ENCODE measurements at regions not wholly inside any gene's neighbourhood (a gene's known extent, or its start where the extent isn't known, plus 50 kb on each side); places are given as distances from the start of the nearest gene placed in this dataset.

DNA sequence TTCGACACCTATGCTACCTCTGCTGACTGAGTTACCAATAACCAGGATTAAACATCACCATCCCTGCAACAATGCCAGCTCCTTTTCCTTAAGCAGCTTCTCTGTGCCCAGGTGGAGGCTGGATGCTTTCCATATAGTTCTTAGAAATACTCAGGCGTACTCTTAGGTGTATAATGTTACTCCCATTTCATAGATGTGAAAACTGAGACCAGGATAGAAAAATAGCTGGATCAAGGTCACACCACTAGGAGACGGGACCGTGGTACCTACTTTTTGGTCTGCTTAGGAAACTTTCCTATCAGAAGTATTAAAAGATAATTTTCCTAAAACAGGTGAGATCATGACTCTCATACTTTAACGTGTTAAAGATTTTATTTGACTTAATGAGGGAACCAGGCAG is 141.7 kb upstream of the RPL38 start:
- no peak for DNase-seq

DNA sequence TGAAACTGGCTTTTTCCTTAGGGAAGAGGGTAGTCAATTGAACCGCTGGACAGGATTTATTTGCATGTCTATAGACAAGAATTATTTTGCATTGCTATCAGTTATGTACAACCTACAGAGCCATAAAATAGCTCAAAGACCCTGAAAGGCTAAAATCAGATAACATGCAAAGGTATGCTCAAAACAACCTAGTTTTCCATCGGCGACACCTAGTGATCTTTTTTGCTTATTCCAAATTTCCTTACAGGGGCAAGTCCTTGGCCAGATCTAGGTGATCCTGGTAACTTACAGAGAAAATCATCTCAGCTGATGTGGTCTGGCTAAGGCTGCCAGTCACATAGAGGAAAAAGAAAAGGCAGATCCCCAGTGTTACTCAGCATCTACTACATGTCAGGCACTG is 141.2 kb upstream of the RPL38 start:
- DNase-seq = no peak

DNA sequence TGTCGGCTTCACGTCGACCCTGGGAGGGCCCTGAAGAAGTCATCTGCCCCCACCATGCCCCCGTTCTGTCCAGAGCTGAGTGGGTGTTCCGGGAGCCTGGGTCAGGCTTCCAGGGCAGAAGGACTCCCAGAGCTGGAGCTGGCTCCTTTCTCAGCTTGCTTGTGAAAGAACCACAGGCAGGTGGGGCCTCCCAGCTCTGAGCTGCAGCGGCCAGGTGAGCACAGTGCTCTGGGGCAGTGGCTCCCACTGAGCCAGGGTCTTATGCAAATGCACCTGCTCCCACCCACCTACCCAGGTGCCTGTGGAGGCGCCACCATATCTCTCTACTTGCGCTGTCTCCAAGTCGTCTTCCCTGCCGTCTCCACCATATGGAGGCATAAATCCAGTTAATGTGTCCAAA is 140.0 kb upstream of the RPL38 start:
- DNase-seq = no peak

DNA sequence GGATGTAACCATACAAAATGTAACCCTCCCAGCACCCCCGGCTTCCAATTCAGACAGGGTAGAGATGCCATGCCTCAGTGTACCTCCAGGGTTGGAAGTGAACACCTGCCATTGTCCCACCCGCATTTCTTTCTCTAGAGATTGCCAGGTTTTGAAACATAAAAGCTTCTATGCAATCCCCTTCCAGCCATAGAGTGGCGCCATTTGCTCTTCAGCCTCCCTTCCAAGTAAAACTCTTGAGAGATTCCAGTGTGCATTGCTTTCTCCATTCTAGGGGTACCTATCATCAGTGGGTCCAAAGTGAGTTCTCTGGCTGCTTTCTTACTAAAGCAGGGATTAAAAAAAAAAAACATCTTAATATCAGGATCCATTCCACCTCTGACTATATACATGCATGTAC is 133.1 kb upstream of the RPL38 start:
- DNase-seq = no peak

DNA sequence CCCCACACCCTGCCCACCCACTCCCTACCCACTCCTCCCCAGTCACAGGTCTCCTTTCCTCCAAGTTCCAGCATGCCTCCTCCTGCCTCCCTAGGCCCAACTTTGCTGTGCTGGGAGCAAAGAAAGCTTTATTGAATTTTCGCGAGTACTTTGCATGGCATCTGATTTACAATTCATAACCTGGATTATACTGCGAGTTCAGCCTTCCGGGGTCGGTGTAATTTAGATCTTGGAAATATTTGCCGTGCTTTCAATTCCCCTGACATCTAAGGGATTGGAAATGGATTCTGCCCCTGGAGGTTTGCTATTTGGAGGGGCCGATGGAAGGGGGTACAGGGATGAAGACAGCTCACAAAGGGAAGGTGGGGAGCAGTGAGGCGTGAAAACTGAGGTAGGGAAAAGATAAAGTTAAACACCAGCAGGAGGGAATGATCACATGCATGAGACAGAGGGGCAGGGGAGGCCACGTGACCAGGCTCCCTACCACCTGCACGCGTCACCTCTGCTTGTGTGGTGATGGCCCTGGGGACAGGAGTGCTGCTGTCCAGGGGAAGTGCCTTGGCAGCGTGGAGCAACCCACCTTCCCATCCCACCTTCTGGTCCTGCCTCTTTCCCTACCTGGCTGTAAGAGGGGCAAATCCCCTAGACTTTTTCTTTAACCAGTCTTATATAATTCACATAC is 132.3 kb upstream of the RPL38 start:
- DNase-seq = no peak

DNA sequence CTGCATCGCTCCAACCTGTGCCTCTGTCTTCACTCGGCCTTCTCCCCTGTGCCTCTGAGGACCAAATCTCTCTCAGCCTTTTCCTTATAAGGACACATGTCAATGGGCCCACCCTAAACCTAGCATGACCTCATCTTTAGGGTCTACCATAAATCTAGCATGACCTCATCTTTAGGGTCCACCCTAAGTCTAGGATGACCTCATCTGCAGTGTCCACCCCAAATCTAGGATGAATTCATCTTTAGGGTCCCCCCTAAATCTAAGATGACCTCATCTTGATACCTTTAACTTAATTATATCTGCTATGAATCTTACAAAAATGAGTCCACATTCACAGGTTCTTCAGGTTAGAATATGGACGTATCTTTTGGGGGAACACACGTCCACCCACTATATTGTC is 131.1 kb upstream of the RPL38 start:
- no peak for DNase-seq

DNA sequence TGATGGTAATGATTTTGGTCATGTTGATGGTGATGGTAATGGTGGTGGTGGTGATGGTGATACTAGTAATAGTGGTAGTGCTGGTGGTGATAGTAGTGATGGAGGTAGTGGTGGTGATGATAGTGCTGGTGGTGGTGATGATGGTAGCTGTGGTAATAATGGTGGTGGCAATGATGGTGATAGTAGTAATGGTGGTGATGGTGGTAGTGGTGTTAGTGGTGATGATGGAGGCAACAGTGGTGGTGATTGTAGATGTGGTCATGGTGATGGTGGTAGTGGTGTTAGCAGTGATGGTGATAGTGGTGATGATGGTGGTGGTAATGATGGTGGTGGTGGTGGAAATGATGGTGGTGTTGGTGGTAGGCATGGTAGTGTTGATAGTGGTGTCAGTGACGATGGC is 127.0 kb upstream of the RPL38 start:
- no peak for DNase-seq

DNA sequence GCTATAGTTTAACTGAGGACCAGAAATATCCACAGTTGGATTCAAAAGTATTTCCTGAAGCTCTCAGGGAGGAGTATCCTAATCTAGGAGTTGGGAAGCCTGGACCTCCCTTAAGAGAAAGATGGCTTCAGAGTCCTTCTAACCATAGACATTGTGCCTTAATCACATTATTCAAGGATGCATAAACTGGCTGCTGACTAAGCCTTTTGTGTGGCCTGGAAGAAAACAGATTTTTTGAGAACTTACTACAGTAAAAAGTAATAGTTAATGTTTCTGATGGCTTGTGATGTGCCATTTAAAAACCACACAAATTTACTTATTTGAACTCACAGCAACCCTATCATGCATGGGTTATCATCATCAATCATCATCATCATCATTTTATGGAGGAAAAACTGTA is 126.2 kb upstream of the RPL38 start:
- DNase-seq = no peak

DNA sequence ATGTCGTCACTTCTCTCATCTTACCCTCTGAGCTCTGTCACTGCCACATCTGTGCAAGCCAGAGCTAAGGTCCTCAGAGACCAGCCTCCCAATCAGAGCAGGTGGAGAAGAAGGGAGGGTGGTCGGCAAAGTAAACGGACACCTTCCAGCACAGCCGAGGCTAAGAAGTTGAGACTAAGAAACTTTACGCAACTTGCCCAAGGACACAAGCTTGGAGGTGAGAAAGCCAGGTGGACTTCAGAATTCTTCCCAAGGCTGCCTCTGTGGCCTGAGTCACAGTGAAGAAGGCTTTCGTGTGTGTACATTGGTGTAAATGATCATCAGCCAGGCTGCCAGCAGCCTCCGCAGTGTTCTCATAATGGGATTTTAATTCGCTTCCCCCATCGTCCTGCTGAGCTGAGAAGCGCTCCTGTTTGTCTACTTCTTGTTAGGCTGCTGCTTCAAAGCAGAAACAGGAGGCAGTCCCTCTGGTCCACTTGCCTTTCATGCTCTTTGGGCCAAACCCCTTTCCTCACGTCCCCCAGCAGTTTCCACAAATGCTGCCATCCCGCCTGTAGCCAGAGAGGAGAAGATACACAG is 125.0 kb upstream of the RPL38 start:
- DNase-seq = no peak

DNA sequence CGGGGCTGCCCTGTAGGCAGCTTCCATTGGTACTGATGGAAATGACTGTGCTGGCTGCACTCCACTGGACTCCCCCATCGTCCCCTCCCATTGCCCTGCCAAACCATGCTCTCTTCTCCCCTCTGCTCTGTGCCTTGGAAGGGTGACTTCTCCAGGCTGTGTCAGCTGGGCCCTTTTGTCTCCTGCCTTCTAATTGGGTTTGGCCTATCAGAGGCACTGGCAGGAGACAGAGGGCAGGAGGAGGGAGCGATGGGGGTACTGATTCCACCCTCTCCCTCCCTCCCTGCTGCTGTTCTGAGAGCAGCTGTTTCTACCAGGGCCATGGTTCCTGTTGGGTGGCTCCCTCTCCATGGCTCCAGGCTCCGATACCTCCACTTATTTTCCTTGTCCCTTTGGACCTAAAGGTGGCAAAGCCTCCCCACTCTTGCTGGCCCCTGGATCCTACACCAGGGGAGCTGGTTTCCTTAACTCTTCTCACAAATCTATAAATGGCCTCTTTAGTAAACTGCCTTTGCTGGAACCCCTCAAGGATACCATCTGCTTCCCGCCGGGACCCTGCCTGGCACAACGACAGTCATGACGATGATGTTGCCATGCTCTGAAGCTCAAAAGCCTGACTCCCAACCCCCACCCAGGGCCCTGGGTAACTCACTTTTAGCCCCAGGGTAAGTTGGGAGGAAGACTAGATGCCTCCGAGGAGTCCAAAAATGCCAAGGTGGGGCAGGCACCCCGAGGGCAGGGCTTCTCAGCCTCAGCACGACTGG is 123.8 kb upstream of the RPL38 start:
- DNase-seq = no peak

DNA sequence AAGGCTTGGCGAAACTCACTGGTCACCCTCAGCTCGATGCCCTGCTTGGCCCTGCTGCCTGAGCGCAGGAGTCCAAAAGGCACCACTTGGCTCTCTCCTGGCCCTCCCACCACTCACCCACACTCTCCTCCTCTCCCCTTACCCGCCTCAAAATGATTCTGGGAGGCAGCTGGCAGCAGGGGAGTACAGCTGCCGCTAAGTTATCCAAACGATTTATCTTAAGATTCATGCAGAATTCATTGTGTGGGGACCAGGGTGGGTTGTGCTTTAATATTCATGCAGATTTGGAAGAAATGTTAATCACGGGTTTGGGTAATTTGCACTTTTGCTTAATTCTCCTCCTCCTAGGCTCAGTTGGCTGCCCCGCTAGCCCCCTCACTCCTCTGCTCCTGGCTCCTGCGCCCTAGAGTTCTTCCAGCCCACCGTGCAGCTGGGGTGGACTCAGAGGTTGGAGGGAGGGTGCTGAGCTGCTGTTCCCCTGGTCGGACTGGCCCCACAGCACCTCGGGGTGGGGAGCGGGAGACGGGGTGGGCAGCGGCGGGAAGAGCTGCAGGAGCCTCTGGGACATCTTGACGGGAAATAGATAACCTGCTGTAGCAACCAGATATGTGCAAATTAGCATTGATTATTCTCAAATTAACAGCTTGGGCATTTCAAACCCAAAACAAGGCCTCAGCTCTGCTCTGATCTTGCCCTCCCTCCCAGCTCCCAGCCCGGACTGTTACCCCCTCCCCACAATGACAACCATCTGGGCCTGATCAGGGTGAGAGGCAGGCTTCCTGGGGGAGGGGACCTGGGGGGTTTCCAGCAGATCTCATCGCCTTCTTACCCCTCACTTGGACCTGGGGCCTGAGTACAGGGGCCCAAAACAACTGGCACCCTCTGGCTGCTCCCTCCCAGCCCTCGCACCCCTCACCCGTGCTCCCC is 122.6 kb upstream of the RPL38 start:
- no peak for DNase-seq

DNA sequence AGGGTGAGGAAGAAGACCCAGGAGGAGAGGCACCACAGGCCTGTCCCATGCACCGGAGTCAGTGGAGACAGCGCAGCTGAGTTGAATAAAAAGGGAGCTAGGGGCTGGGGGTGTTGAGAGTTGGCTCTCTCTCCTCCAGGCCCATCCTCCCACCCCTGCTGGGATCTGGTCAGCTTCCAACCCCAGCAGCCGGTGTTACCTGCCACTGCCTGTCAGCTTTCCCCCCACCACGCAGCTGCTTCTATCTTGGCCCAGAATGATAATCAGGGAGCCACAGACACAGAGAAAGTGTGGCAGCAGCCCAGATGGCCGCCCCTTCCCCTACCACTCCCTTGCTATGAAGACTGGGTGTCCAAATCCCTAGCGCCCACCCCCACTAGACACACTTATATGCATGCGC is 120.6 kb upstream of the RPL38 start:
- DNase-seq = no peak

DNA sequence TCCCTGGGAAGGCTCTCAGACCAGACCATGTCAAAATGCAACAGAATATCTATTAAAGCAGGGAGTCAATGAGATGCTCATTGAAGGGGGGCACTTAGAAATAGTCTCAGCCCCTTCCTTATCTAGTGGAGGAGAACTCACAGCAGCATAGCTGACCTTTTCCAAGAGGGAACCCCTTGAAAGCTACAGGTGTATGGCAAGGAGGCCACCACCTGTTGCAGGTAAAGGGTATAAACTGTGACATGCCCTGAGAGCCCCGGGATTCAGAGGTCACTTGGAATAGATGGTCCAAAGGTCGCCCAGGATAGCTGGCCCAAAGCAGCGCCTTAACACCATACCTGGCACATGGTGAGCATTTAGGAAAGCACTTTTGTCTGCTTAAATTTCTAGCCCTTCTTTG is 120.2 kb upstream of the RPL38 start:
- no peak for DNase-seq

DNA sequence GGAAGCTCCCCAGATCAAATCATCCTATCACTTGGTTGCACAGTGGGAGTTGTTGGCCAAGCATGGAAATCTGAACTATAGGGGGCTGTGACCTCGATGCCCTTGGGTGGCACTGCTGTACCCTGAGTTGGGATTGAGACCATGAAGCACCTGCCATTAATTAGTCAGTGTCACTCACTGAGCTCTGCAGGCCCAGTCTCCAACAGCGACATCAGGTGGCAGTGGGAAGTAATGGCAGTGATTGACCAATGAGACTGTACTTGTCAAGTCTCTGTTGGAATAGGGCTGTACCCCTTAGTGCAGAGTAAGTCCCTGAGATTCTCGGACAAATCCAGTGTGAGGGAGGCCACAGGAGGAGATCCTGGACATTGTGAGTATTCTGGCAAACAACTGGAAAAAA is 118.0 kb upstream of the RPL38 start:
- no peak for DNase-seq

DNA sequence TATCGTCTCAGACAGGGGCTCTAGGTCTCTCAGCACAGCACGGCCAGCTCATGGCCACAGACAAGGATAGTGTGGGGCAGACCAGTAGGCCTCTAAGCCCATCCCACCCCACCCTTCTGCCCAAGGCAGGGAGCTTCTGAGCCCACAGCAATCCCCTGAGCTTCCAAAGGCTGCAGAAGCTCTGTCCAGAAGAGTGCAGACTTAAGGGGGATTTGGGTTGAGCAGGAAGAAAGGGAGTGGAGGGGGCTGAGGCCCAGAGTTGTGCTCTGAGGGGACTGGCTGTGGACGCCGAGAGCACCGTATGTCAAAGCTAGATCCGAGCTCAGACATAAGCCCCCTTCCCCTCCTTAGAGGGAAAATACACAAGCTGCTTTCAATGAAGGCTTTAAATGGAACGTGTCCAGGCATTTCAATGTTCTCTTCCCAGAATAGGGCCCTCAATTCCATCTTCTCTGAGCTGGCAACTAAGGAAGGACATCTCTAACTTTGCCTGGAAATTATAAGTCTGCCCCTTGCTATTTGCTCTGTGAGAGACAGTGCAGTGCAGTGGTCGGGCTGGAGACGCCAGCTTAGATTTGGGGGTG is 116.4 kb upstream of the RPL38 start:
- no peak for DNase-seq

DNA sequence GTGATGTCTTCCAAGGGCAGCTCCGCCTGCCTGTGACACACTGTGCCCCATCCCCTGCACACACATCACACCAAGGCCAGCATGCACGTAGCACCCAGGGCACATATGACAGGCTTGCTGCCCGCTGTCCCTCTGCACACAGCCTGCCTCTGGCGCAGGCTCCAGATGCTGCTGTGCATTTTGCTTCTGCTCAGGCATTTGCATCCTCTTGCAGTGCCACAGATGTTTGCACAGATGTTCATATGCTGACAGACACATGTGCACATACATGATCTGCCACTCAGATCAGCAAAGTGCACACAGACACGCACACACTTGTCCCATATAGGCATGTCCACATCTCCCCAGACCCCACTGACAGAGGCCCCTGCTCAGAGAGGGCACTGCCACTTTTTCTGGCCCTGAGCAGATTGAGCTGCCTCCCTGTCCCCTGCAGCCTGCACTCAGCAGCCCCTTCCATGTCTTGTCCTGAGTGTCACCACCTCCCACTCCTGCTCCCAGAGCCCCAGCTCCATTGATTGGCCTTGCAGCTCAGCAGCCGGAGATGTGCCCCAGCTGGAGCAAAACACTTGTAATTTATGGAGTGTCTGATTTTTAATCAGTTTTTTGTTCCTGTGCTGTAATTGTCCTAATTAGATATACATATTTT is 115.1 kb upstream of the RPL38 start:
- no peak for DNase-seq

DNA sequence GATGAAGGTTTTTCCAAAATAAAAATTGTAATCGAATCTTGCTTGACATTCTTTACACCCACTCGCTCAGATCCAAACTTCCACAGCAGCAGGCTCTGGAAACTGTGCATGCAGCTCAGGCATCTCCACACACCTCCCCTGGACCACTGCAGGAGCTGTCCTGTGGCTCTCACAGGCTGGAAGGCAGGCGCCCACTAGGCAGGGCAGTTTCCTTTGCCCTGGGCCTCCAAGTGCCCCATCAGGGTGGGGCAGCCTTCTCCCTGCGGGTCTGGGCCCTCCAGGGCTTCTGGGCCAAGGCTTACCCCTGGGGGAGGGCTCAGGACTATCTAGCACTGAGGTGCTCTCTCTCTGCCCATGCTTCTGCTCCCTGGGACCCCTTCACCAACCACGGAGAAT is 114.5 kb upstream of the RPL38 start:
- DNase-seq = no peak

DNA sequence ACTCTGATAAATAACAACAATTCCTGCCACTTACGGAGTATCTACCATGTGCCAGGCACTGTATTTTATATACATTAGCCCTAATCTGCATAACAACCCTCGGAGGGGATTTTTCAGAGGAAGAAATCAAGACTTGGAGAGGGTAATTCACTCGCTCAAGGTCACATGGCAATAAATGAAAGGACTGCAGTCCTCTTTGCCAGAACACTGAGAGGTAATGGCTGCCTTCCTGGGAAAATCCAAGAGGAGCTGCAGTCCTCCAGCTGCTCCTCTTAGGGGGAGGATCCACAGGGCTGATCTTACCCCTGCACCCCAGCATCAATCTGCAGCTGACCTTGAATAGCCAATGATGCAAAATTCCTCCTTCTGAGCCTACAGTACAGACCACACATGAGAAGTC is 114.1 kb upstream of the RPL38 start:
- no peak for DNase-seq

DNA sequence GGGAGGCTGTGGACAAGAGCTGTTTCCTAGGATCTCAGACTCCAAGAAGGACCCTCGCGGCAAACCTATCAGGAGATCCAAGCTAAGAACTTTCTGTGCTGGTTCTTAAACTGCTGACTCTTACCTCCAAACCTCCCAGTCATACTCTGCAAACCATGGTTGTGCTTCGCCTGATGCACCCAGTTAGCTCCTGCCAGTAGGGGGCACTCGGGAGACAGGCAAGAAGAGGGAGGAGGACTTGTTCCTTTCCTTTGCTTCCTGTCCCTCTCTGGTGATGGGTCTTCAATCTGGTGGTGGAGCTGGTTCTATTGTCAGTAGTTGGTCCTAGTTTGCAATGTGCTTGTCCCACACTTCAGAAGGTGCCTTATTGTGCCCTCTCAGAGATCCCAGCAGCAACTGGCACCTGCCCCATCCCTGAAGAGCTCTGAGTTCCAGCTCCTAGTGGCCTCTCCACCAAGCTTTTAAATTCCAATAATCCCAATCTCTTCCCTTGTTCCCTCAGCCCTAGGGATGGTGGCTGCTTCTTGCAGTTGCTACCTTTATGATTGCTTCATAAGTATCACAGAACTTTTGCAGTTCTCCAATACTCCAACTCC is 113.5 kb upstream of the RPL38 start:
- DNase-seq = peak; percentile 74

DNA sequence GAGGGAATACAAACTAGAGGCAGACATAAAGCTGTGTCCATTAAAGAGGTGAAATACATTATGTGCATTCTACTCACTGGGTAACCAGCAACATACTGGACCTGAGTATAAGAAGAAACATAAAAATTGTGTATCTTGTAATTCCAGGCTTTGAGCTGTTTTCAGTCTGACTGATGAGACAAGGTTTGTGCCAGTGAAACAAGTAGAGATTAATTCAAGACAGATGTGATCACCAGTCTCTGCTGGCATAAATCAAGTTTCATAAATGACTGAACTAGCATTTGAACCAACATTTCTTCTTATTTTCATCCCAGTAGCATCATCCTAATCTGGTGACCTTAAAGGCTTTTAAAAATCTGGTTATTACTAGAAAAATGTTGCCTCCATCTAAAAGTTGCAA is 108.8 kb upstream of the RPL38 start:
- no peak for DNase-seq

DNA sequence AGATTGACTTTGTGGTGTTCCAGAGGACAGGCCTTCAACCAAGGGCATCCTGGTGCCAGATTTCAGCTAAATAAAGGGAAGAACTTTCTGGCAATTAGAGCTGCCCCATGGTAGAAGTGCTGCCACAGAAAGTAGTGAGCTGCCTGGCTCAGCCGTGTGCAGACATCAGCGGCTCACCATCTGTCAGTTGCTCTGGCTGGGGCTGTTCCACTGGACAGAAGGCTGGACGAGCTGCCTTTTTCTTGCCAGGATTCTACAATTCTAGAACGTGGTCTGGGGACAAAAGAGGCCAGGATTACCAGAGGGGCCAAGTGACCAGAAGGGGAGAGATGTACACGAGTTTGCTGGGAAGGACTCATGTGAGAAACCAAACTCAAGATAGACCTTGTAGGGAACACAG is 107.0 kb upstream of the RPL38 start:
- DNase-seq = no peak
